GM18502 (cell line): ENCODE measurements at regions not wholly inside any gene's neighbourhood (a gene's known extent, or its start where the extent isn't known, plus 50 kb on each side); places are given as distances from the start of the nearest gene placed in this dataset.
"Not testable (repeated sequence)": the region's sequence is repeated elsewhere in the genome, so short reads cannot be mapped to it uniquely, and the experiment has no call there.

Source experiments
- ATAC-seq: cut with Tn5 transposase; IDR thresholded peaks from one replicate; pipeline ENCODE4 v1.9.1; 2021; ENCODE audit warnings: mild to moderate bottlenecking; ENCODE audit not compliant: unreplicated experiment, poor library complexity

GRCh38 chr12:125346362-125346761, 281.1 kb downstream of the AACS start:
- peak; percentile 43 for ATAC-seq

GRCh38 chr12:125351788-125352187, 286.6 kb downstream of the AACS start:
- ATAC-seq, result no peak

GRCh38 chr12:125353002-125353401, 287.8 kb downstream of the AACS start:
- not testable (repeated sequence) for ATAC-seq

- no peak for ATAC-seq
These were observed 288.6 kb downstream of the AACS start for GRCh38 chr12:125353871-125354270.

- ATAC-seq, result no peak
These were observed 290.4 kb downstream of the AACS start for GRCh38 chr12:125355614-125356013.

GRCh38 chr12:125356111-125356510, 290.9 kb downstream of the AACS start:
- ATAC-seq, result no peak

- no peak for ATAC-seq
These were observed 292.3 kb downstream of the AACS start for GRCh38 chr12:125357561-125357960.

GRCh38 chr12:125360540-125360939, 295.3 kb downstream of the AACS start:
- ATAC-seq, result no peak

- ATAC-seq, result no peak
These were observed 305.8 kb downstream of the AACS start for GRCh38 chr12:125371033-125371432.

GRCh38 chr12:125372085-125372484, 306.9 kb downstream of the AACS start:
- no peak for ATAC-seq

GRCh38 chr12:125373375-125373774, 308.1 kb downstream of the AACS start:
- no peak for ATAC-seq

GRCh38 chr12:125376422-125376821, 311.2 kb downstream of the AACS start:
- ATAC-seq, result no peak

- ATAC-seq, result no peak
These were observed 311.9 kb downstream of the AACS start for GRCh38 chr12:125377093-125377492.

- ATAC-seq, result no peak
These were observed 316.1 kb downstream of the AACS start for GRCh38 chr12:125381373-125381772.

GRCh38 chr12:125382926-125383325, 317.7 kb downstream of the AACS start:
- ATAC-seq, result no peak

GRCh38 chr12:125386652-125387051, 321.4 kb downstream of the AACS start:
- ATAC-seq, result no peak

- no peak for ATAC-seq
These were observed 322.0 kb downstream of the AACS start for GRCh38 chr12:125387206-125387605.

GRCh38 chr12:125389061-125389697, 323.9 kb downstream of the AACS start:
- no peak for ATAC-seq

- no peak for ATAC-seq
These were observed 328.3 kb downstream of the AACS start for GRCh38 chr12:125393569-125393968.

GRCh38 chr12:125395583-125396215, 330.5 kb downstream of the AACS start:
- ATAC-seq, result no peak

- ATAC-seq, result peak; percentile 64
These were observed 334.3 kb downstream of the AACS start for GRCh38 chr12:125399489-125399888.
